ENCODE measurements at regions not wholly inside any gene's neighbourhood (a gene's known extent, or its start where the extent isn't known, plus 50 kb on each side); places are given as distances from the start of the nearest gene placed in this dataset.

- no peak for TF ChIP-seq CTCF (IDR thresholded peaks at IDR 0.05; ENCODE audit: partially characterized antibody, unreplicated experiment)
- peak overlapping the region; percentile 42 for H3K27ac Mint-ChIP-seq (ENCODE audit: unreplicated experiment)
- peaks cover 18% of the 10 kb centered on the region for H3K4me1 Mint-ChIP-seq (ENCODE audit: low read depth, unreplicated experiment)
- no peak overlapping the region for H3K4me3 Mint-ChIP-seq (ENCODE audit: unreplicated experiment)
- peaks cover 5% of the 10 kb centered on the region for H3K36me3 Mint-ChIP-seq (ENCODE audit: unreplicated experiment)
- H3K27me3 Mint-ChIP-seq (ENCODE audit: unreplicated experiment), result peaks cover 5% of the 10 kb centered on the region
- no peak for DNase-seq
- peaks cover 5% of the 10 kb centered on the region for H3K9me3 Mint-ChIP-seq (ENCODE audit: unreplicated experiment)
These were observed 123.1 kb upstream of the ACKR3 start for GRCh38 chr2:236446521-236446920.

- H3K9me3 Mint-ChIP-seq (ENCODE audit: unreplicated experiment), result no peaks in the 10 kb centered on the region
- no peak overlapping the region for H3K4me3 Mint-ChIP-seq (ENCODE audit: unreplicated experiment)
- no peak for TF ChIP-seq CTCF (IDR thresholded peaks at IDR 0.05; ENCODE audit: partially characterized antibody, unreplicated experiment)
- peaks cover 5% of the 10 kb centered on the region for H3K36me3 Mint-ChIP-seq (ENCODE audit: unreplicated experiment)
- peaks cover 18% of the 10 kb centered on the region for H3K4me1 Mint-ChIP-seq (ENCODE audit: low read depth, unreplicated experiment)
- peaks cover 5% of the 10 kb centered on the region for H3K27me3 Mint-ChIP-seq (ENCODE audit: unreplicated experiment)
- no peak overlapping the region for H3K27ac Mint-ChIP-seq (ENCODE audit: unreplicated experiment)
- no peak for DNase-seq
These were observed 120.4 kb upstream of the ACKR3 start for GRCh38 chr2:236449167-236449761.

GRCh38 chr2:236452238-236452637 is 117.4 kb upstream of the ACKR3 start:
- H3K4me1 Mint-ChIP-seq (ENCODE audit: low read depth, unreplicated experiment), result peaks cover 4% of the 10 kb centered on the region
- peaks cover 2% of the 10 kb centered on the region for H3K36me3 Mint-ChIP-seq (ENCODE audit: unreplicated experiment)
- H3K27ac Mint-ChIP-seq (ENCODE audit: unreplicated experiment), result no peak overlapping the region
- H3K4me3 Mint-ChIP-seq (ENCODE audit: unreplicated experiment), result no peak overlapping the region
- peaks cover 5% of the 10 kb centered on the region for H3K27me3 Mint-ChIP-seq (ENCODE audit: unreplicated experiment)
- peaks cover 1% of the 10 kb centered on the region for H3K9me3 Mint-ChIP-seq (ENCODE audit: unreplicated experiment)
- DNase-seq, result no peak
- no peak for TF ChIP-seq CTCF (IDR thresholded peaks at IDR 0.05; ENCODE audit: partially characterized antibody, unreplicated experiment)

GRCh38 chr2:236454076-236454475 is 115.5 kb upstream of the ACKR3 start:
- peaks cover 2% of the 10 kb centered on the region for H3K27me3 Mint-ChIP-seq (ENCODE audit: unreplicated experiment)
- peaks cover 1% of the 10 kb centered on the region for H3K9me3 Mint-ChIP-seq (ENCODE audit: unreplicated experiment)
- no peak for TF ChIP-seq CTCF (IDR thresholded peaks at IDR 0.05; ENCODE audit: partially characterized antibody, unreplicated experiment)

GRCh38 chr2:236459393-236459792 is 110.2 kb upstream of the ACKR3 start:
- H3K4me1 Mint-ChIP-seq (ENCODE audit: low read depth, unreplicated experiment), result peaks cover 2% of the 10 kb centered on the region
- no peaks in the 10 kb centered on the region for H3K27me3 Mint-ChIP-seq (ENCODE audit: unreplicated experiment)
- no peak for DNase-seq
- no peak overlapping the region for H3K4me3 Mint-ChIP-seq (ENCODE audit: unreplicated experiment)
- no peak overlapping the region for H3K27ac Mint-ChIP-seq (ENCODE audit: unreplicated experiment)
- TF ChIP-seq CTCF (IDR thresholded peaks at IDR 0.05; ENCODE audit: partially characterized antibody, unreplicated experiment), result no peak
- H3K36me3 Mint-ChIP-seq (ENCODE audit: unreplicated experiment), result peaks cover 14% of the 10 kb centered on the region
- peaks cover 3% of the 10 kb centered on the region for H3K9me3 Mint-ChIP-seq (ENCODE audit: unreplicated experiment)

More at GRCh38 chr2:236454076-236454475, 115.5 kb upstream of the ACKR3 start:
- DNase-seq, result no peak
- peaks cover 1% of the 10 kb centered on the region for H3K4me1 Mint-ChIP-seq (ENCODE audit: low read depth, unreplicated experiment)
- H3K36me3 Mint-ChIP-seq (ENCODE audit: unreplicated experiment), result peaks cover 6% of the 10 kb centered on the region
- no peak overlapping the region for H3K4me3 Mint-ChIP-seq (ENCODE audit: unreplicated experiment)
- no peak overlapping the region for H3K27ac Mint-ChIP-seq (ENCODE audit: unreplicated experiment)

Data from glutamatergic neuron (in vitro differentiated cells).